Vagina (tissue), 2 donors: ENCODE measurements at regions not wholly inside any gene's neighbourhood (a gene's known extent, or its start where the extent isn't known, plus 50 kb on each side); places are given as distances from the start of the nearest gene placed in this dataset.

Experiments
- DNase-seq, 2 donors: peaks; one replicate each; pipeline ENCODE4 v3.0.0-alpha.2; 2017; ENCODE audit errors: extremely low spot score in 2 of 2
- H3K27ac ChIP-seq: fragments of 200-600 bp; sonication (generic); one replicate; pipeline ENCODE4 v1.5.1; 2019
- H3K27me3 ChIP-seq: fragments of 200-600 bp; sonication (generic); one replicate; pipeline ENCODE4 v1.5.1; 2019
- H3K36me3 ChIP-seq, 2 donors: fragments of 200-600 bp; sonication (generic); one replicate each; pipeline ENCODE4 v1.5.1; 2017 to 2019
- H3K4me1 ChIP-seq: fragments of 200-600 bp; sonication (generic); one replicate; pipeline ENCODE4 v1.5.1; 2019
- H3K4me3 ChIP-seq, 2 donors: fragments of 200-600 bp; sonication (generic); 1 replicate in 1 of 2; 2 replicates in 1 of 2; pipeline ENCODE4 v1.5.1; 2016 to 2019
- H3K9me3 ChIP-seq: fragments of 200-600 bp; sonication (generic); one replicate; pipeline ENCODE4 v1.5.1; 2019
- POLR2A ChIP-seq, 2 donors: fragments of 450-650 bp; IDR thresholded peaks; one replicate each; pipeline ENCODE4 v1.6.1; 2017; ENCODE audit warnings: antibody characterized with exemption in 2 of 2, mild to moderate bottlenecking in 2 of 2, moderate library complexity in 2 of 2
- POLR2AphosphoS5 ChIP-seq, 2 donors: sonication (generic); formaldehyde crosslinking; IDR thresholded peaks; one replicate each; pipeline ENCODE4 v1.9.0; 2017; ENCODE audit warnings: antibody characterized with exemption in 2 of 2, mild to moderate bottlenecking in 2 of 2, low read depth in 1 of 2; ENCODE audit not compliant: insufficient read depth in 1 of 2
- intact Hi-C: fragments of 100-400 bp; cut with DNase I; formaldehyde crosslinking; loops from one replicate; pipeline ENCODE4 v1.15.1; 2023
- TF ChIP-seq, protein P1 (sequence below), 3 experiments: fragments of 450-650 bp in 2 of 3; fragments of 200-600 bp in 1 of 3; sonication (generic) in 1 of 3; IDR thresholded peaks; one replicate each; pipeline ENCODE4 v1.5.1; 2017 to 2019; ENCODE audit warnings: antibody characterized with exemption in 3 of 3, mild to moderate bottlenecking in 2 of 3, moderate library complexity in 2 of 3

DNA sequence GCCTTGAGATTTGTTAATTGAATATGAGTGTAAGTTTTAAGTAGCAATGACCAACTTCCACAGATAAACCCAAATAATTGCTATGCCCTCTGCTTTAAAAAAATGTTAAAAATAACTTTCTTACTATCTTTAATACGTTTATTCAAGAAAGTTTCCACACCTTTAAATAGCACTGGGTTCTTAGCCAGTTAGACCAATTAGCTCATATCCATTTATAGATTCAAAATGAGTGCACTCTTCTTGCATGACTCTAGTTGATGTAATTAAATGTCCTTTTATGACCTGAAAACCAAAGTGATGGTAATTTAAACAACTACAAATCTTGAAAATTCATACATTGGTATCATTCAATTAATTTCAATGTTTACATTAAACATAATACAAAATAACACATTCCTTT lies 50.8 kb upstream of the CACNA2D1 start:
- no peaks in the 10 kb centered on the region for H3K27me3 ChIP-seq
- no peak overlapping the region for H3K27ac ChIP-seq
- H3K4me3 ChIP-seq: no peak overlapping the region
- H3K36me3 ChIP-seq: no peaks in the 10 kb centered on the region
- intact Hi-C loops: no loop called here
- TF ChIP-seq POLR2A (IDR thresholded peaks at IDR 0.05) (no peak), POLR2AphosphoS5 (IDR thresholded peaks at IDR 0.05; ENCODE audit: insufficient read depth in 1 of 2, low read depth in 1 of 2) (no peak)
- TF ChIP-seq, protein P1, sequence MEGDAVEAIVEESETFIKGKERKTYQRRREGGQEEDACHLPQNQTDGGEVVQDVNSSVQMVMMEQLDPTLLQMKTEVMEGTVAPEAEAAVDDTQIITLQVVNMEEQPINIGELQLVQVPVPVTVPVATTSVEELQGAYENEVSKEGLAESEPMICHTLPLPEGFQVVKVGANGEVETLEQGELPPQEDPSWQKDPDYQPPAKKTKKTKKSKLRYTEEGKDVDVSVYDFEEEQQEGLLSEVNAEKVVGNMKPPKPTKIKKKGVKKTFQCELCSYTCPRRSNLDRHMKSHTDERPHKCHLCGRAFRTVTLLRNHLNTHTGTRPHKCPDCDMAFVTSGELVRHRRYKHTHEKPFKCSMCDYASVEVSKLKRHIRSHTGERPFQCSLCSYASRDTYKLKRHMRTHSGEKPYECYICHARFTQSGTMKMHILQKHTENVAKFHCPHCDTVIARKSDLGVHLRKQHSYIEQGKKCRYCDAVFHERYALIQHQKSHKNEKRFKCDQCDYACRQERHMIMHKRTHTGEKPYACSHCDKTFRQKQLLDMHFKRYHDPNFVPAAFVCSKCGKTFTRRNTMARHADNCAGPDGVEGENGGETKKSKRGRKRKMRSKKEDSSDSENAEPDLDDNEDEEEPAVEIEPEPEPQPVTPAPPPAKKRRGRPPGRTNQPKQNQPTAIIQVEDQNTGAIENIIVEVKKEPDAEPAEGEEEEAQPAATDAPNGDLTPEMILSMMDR (IDR thresholded peaks at IDR 0.05): no peak
- H3K4me1 ChIP-seq: no peaks in the 10 kb centered on the region
- no peaks in the 10 kb centered on the region for H3K9me3 ChIP-seq
- DNase-seq: no peak
